Panc1 (cell line): ENCODE measurements at regions not wholly inside any gene's neighbourhood (a gene's known extent, or its start where the extent isn't known, plus 50 kb on each side); places are given as distances from the start of the nearest gene placed in this dataset.

Experiments
- ATAC-seq: fragments of 200-7000 bp; cut with Tn5 transposase; 2 replicates; pipeline ENCODE4 v1.9.1; 2020; ENCODE audit warnings: mild to moderate bottlenecking, moderate library complexity
- BruUV-seq: library from RNA; stranded (reverse); fragments of 400-500 nt; replicated peaks from 2 replicates; lab custom pipeline; 2021; lab: Mats Ljungman, UMichigan
- CTCF ChIA-PET: fragments of 300-600 bp; sonication (Branson Sonifier 250); formaldehyde crosslinking; loops from one replicate; lab custom pipeline; 2022; ENCODE audit warnings: antibody characterized with exemption; lab: Charles Lee
- POLR2A ChIA-PET: fragments of 300-600 bp; sonication (Branson Sonifier 250); formaldehyde crosslinking; loops from one replicate; lab custom pipeline; 2022; ENCODE audit warnings: antibody characterized with exemption; lab: Charles Lee
- DNase-seq: peaks from one replicate; pipeline ENCODE4 v3.0.0-alpha.2; 2010; ENCODE audit warnings: low read depth, low spot score
- H3K27ac ChIP-seq: 2 replicates; pipeline ENCODE4 v1.5.1; 2011; ENCODE audit warnings: mild to moderate bottlenecking, low read length, inconsistent platforms
- H3K27me3 ChIP-seq: fragments of 200-500 bp; sonication (Bioruptor generic); 2 replicates; pipeline ENCODE4 v1.6.0; 2014; ENCODE audit warnings: low read length, inconsistent platforms; ENCODE audit not compliant: control insufficient read depth, insufficient read depth
- H3K36me3 ChIP-seq: fragments of 200-500 bp; sonication (Bioruptor generic); 2 replicates; pipeline ENCODE4 v1.5.1; 2014; ENCODE audit warnings: inconsistent platforms, mild to moderate bottlenecking, low read length, moderate library complexity; ENCODE audit not compliant: control insufficient read depth, insufficient read depth
- H3K4me1 ChIP-seq: 2 replicates; pipeline ENCODE4 v1.5.1; 2011; ENCODE audit warnings: inconsistent platforms, mild to moderate bottlenecking, low read length, moderate library complexity; ENCODE audit not compliant: control insufficient read depth, insufficient read depth
- H3K4me3 ChIP-seq, 2 experiments: 2 replicates each; pipeline ENCODE4 v1.5.1; 2011 to 2012; ENCODE audit warnings: low read depth in 2 of 2, low read length in 2 of 2, mild to moderate bottlenecking in 2 of 2, inconsistent platforms in 1 of 2, moderate library complexity in 1 of 2
- H3K9me3 ChIP-seq: fragments of 200-500 bp; sonication (Bioruptor generic); 2 replicates; pipeline ENCODE4 v1.5.1; 2014; ENCODE audit warnings: low read depth, mild to moderate bottlenecking, inconsistent platforms, low read length, moderate library complexity; ENCODE audit not compliant: control insufficient read depth, insufficient read depth
- POLR2AphosphoS5 ChIP-seq: IDR thresholded peaks from 2 replicates; pipeline ENCODE4 v1.6.1; 2012; ENCODE audit warnings: mild to moderate bottlenecking, low read depth, low read length, moderate library complexity
- SIN3A ChIP-seq: IDR thresholded peaks from 2 replicates; pipeline ENCODE4 v1.6.1; 2012; ENCODE audit warnings: low read depth, mild to moderate bottlenecking, low read length, moderate library complexity, borderline replicate concordance; ENCODE audit not compliant: insufficient read depth
- TCF7L2 ChIP-seq: IDR thresholded peaks from 2 replicates; pipeline ENCODE4 v1.6.1; 2011; ENCODE audit warnings: mild to moderate bottlenecking, low read depth, low read length, inconsistent platforms
- in situ Hi-C: cut with HindIII; loops from 2 replicates; pipeline ENCODE4 v1.10.0; 2016; ENCODE audit warnings: low sequenced_read_pairs, low pct_unique_long_range_greater_than_20kb
- intact Hi-C: fragments of 100-400 bp; cut with micrococcal nuclease; formaldehyde crosslinking; loops from one replicate; pipeline ENCODE4 v1.10.0; 2022; ENCODE audit not compliant: unreplicated experiment
- TF ChIP-seq, protein P1 (sequence below): fragments of 450-650 bp; IDR thresholded peaks from 2 replicates; pipeline ENCODE4 v1.5.1; 2017; ENCODE audit warnings: mild to moderate bottlenecking
- TF ChIP-seq, protein P2 (sequence below), 2 experiments: IDR thresholded peaks; 2 replicates each; pipeline ENCODE4 v1.6.1; 2011 to 2012; ENCODE audit warnings: low read depth in 2 of 2, control low read depth in 1 of 2, low read length in 1 of 2, mild to moderate bottlenecking in 1 of 2, moderate library complexity in 1 of 2; ENCODE audit not compliant: insufficient read depth in 1 of 2

DNA sequence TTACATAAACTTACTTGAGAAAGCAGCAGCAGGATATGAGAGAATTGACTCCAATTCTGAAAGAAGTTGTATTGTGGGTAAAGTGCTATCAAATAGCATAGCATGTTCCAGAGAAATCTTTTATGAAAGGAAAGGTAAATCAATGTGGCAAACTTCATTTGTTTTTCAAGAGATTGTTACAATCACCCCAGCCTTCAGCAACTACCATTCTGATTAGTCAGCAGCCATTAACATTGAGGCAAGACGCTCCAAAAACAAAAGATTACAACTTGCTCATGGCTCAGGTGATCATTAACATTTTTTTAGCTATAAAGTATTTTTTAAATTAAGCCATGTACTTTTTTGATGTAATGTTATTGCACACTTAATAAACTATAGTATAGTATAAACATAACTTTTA is 357.2 kb downstream of the TMEM135 start:
- no peak for DNase-seq
- Histone ChIP-seq H3K4me3 (no peak overlapping the region), H3K9me3 (no peaks in the 10 kb centered on the region), H3K27me3 (0 out of 2 replicates have a peak, but pooled peaks cover 4% of the 10 kb centered on the region), H3K4me1 (no peaks in the 10 kb centered on the region), H3K36me3 (no peaks in the 10 kb centered on the region), H3K27ac (no peak overlapping the region)
- BruUV-seq, result no TSS peak
- in situ Hi-C loops, result no loop called here
- no peak for ATAC-seq
- TF ChIP-seq, protein P1, sequence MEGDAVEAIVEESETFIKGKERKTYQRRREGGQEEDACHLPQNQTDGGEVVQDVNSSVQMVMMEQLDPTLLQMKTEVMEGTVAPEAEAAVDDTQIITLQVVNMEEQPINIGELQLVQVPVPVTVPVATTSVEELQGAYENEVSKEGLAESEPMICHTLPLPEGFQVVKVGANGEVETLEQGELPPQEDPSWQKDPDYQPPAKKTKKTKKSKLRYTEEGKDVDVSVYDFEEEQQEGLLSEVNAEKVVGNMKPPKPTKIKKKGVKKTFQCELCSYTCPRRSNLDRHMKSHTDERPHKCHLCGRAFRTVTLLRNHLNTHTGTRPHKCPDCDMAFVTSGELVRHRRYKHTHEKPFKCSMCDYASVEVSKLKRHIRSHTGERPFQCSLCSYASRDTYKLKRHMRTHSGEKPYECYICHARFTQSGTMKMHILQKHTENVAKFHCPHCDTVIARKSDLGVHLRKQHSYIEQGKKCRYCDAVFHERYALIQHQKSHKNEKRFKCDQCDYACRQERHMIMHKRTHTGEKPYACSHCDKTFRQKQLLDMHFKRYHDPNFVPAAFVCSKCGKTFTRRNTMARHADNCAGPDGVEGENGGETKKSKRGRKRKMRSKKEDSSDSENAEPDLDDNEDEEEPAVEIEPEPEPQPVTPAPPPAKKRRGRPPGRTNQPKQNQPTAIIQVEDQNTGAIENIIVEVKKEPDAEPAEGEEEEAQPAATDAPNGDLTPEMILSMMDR, result no peak
- TF ChIP-seq, protein P2, sequence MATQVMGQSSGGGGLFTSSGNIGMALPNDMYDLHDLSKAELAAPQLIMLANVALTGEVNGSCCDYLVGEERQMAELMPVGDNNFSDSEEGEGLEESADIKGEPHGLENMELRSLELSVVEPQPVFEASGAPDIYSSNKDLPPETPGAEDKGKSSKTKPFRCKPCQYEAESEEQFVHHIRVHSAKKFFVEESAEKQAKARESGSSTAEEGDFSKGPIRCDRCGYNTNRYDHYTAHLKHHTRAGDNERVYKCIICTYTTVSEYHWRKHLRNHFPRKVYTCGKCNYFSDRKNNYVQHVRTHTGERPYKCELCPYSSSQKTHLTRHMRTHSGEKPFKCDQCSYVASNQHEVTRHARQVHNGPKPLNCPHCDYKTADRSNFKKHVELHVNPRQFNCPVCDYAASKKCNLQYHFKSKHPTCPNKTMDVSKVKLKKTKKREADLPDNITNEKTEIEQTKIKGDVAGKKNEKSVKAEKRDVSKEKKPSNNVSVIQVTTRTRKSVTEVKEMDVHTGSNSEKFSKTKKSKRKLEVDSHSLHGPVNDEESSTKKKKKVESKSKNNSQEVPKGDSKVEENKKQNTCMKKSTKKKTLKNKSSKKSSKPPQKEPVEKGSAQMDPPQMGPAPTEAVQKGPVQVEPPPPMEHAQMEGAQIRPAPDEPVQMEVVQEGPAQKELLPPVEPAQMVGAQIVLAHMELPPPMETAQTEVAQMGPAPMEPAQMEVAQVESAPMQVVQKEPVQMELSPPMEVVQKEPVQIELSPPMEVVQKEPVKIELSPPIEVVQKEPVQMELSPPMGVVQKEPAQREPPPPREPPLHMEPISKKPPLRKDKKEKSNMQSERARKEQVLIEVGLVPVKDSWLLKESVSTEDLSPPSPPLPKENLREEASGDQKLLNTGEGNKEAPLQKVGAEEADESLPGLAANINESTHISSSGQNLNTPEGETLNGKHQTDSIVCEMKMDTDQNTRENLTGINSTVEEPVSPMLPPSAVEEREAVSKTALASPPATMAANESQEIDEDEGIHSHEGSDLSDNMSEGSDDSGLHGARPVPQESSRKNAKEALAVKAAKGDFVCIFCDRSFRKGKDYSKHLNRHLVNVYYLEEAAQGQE (IDR thresholded peaks at IDR 0.05; ENCODE audit: insufficient read depth in 1 of 2, low read depth in 2 of 2, low read length in 1 of 2), result no peak
- TF ChIP-seq POLR2AphosphoS5 (no peak), SIN3A (no peak), TCF7L2 (no peak)
- intact Hi-C loops, result no loop called here
- ChIA-PET CTCF (no interaction called here), POLR2A (no interaction called here)

DNA sequence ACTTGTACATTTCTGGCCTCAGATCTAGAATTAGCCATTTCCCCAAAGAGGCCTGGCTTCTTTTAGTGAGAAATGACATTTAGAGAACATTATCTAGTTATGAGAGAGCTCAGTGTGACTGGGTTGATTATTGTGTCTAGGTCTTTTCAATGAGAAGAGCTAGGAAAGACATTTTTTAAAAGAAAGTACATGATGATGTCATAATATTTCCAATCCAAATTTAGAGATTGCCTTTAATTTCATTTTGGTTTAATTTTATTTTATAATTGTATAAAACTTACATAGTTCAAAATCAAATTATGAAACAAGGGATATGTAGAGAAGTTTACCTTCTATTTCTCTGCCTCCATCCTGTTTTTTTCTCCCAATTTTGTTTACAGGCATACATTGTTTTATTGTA is 354.9 kb downstream of the TMEM135 start:
- intact Hi-C loops (no loop called here), in situ Hi-C loops (no loop called here)
- TF ChIP-seq TCF7L2 (no peak), POLR2AphosphoS5 (no peak), SIN3A (no peak)
- TF ChIP-seq, protein P2 (IDR thresholded peaks at IDR 0.05; ENCODE audit: insufficient read depth in 1 of 2, low read depth in 2 of 2, low read length in 1 of 2), result no peak
- TF ChIP-seq, protein P1, result no peak
- no peak for ATAC-seq
- H3K4me3 ChIP-seq, result no peak overlapping the region
- no TSS peak for BruUV-seq
- 0 out of 2 replicates have a peak, but pooled peaks cover 4% of the 10 kb centered on the region for H3K27me3 ChIP-seq
- ChIA-PET POLR2A (no interaction called here), CTCF (interaction anchor here (0.5 kb wide), 1 partner anchor 332 kb away, joined by 3 read pairs; no protein-coding TSS in a partner anchor)
- H3K36me3 ChIP-seq, result no peaks in the 10 kb centered on the region
- no peaks in the 10 kb centered on the region for H3K4me1 ChIP-seq
- no peaks in the 10 kb centered on the region for H3K9me3 ChIP-seq
- no peak for DNase-seq
- H3K27ac ChIP-seq, result no peak overlapping the region
